KMS-11 (cell line): ENCODE measurements at regions not wholly inside any gene's neighbourhood (a gene's known extent, or its start where the extent isn't known, plus 50 kb on each side); places are given as distances from the start of the nearest gene placed in this dataset.

Source experiments
- H2AFZ ChIP-seq: fragments of 200-600 bp; sonication (generic); 2 replicates; pipeline ENCODE4 v1.6.1; 2016; ENCODE audit warnings: antibody characterized with exemption, mixed run types, low read depth
- H3K27ac ChIP-seq: fragments of 200-600 bp; sonication (generic); 2 replicates; pipeline ENCODE4 v1.6.1; 2016; ENCODE audit warnings: mild to moderate bottlenecking, mixed run types
- H3K27me3 ChIP-seq: fragments of 200-600 bp; sonication (generic); 2 replicates; pipeline ENCODE4 v1.6.1; 2017; ENCODE audit warnings: mild to moderate bottlenecking, low read depth, mixed run types, moderate library complexity; ENCODE audit not compliant: insufficient read depth
- H3K36me3 ChIP-seq: fragments of 200-600 bp; sonication (generic); 2 replicates; pipeline ENCODE4 v1.6.1; 2017; ENCODE audit warnings: mild to moderate bottlenecking, mixed run types; ENCODE audit not compliant: insufficient read depth
- H3K4me1 ChIP-seq: fragments of 200-600 bp; sonication (generic); 2 replicates; pipeline ENCODE4 v1.6.1; 2016; ENCODE audit warnings: mild to moderate bottlenecking, low read depth, mixed run types; ENCODE audit not compliant: poor library complexity, severe bottlenecking
- H3K4me2 ChIP-seq: fragments of 200-600 bp; sonication (generic); 2 replicates; pipeline ENCODE4 v1.7.0; 2016; ENCODE audit warnings: mild to moderate bottlenecking, mixed run types
- H3K4me3 ChIP-seq: fragments of 200-600 bp; sonication (generic); IDR thresholded peaks from 2 replicates; pipeline ENCODE4 v1.6.1; 2017; ENCODE audit warnings: low read depth, low read length, mixed read lengths; ENCODE audit not compliant: insufficient read depth
- H3K79me2 ChIP-seq: fragments of 200-600 bp; sonication (generic); 2 replicates; pipeline ENCODE4 v1.6.1; 2016; ENCODE audit warnings: low read depth, mixed run types; ENCODE audit not compliant: insufficient read depth
- H3K9ac ChIP-seq: fragments of 200-600 bp; sonication (generic); 2 replicates; pipeline ENCODE4 v1.6.1; 2016; ENCODE audit warnings: mild to moderate bottlenecking, mixed run types
- H4K20me1 ChIP-seq: fragments of 200-600 bp; sonication (generic); 2 replicates; pipeline ENCODE4 v1.6.1; 2016; ENCODE audit warnings: mild to moderate bottlenecking, mixed run types; ENCODE audit not compliant: insufficient read depth
- TF ChIP-seq, protein P1 (sequence below): fragments of 200-600 bp; sonication (generic); conservative IDR thresholded peaks from 2 replicates; pipeline ENCODE4 v1.6.1; 2017; ENCODE audit warnings: low read depth, mild to moderate bottlenecking, antibody characterized with exemption, low read length, moderate library complexity, mixed read lengths

GRCh38 chr2:23280401-23280800 is 104.6 kb upstream of the KLHL29 start:
- H3K4me1 ChIP-seq, result no peaks in the 10 kb centered on the region
- no peak overlapping the region for H3K4me2 ChIP-seq
- no peak overlapping the region for H2AFZ ChIP-seq
- TF ChIP-seq, protein P1, sequence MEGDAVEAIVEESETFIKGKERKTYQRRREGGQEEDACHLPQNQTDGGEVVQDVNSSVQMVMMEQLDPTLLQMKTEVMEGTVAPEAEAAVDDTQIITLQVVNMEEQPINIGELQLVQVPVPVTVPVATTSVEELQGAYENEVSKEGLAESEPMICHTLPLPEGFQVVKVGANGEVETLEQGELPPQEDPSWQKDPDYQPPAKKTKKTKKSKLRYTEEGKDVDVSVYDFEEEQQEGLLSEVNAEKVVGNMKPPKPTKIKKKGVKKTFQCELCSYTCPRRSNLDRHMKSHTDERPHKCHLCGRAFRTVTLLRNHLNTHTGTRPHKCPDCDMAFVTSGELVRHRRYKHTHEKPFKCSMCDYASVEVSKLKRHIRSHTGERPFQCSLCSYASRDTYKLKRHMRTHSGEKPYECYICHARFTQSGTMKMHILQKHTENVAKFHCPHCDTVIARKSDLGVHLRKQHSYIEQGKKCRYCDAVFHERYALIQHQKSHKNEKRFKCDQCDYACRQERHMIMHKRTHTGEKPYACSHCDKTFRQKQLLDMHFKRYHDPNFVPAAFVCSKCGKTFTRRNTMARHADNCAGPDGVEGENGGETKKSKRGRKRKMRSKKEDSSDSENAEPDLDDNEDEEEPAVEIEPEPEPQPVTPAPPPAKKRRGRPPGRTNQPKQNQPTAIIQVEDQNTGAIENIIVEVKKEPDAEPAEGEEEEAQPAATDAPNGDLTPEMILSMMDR, result no peak
- H3K27ac ChIP-seq, result no peak overlapping the region
- H3K9ac ChIP-seq, result no peak overlapping the region
- no peaks in the 10 kb centered on the region for H3K27me3 ChIP-seq
- no peaks in the 10 kb centered on the region for H3K79me2 ChIP-seq
- no peak overlapping the region for H3K4me3 ChIP-seq
- no peaks in the 10 kb centered on the region for H4K20me1 ChIP-seq
- H3K36me3 ChIP-seq, result no peaks in the 10 kb centered on the region

DNA sequence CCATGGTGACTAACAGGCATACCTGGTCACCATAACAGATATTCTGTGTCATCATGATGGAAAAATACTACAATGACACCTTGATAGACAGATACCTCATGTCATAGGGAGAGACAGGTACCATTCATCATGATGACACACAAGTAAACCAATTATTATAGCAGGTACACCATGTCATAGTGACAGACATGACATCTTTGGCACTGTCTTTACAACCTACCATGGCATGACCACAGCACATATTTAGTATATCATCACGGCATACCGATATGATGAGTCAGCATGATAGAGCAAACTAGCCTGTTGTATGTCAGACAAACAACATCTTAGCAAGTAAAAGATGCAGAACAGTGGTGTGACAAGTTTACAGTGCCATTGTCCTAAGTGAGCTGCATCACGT is 101.3 kb upstream of the KLHL29 start:
- TF ChIP-seq, protein P1, result no peak
- Histone ChIP-seq H3K27ac (no peak overlapping the region), H4K20me1 (no peaks in the 10 kb centered on the region), H3K4me1 (no peaks in the 10 kb centered on the region), H3K79me2 (no peaks in the 10 kb centered on the region), H2AFZ (no peak overlapping the region), H3K4me2 (no peak overlapping the region), H3K9ac (no peak overlapping the region), H3K27me3 (no peaks in the 10 kb centered on the region), H3K36me3 (no peaks in the 10 kb centered on the region), H3K4me3 (no peak overlapping the region)

- no peak overlapping the region for H3K4me2 ChIP-seq
- H3K9ac ChIP-seq, result no peak overlapping the region
- H3K4me3 ChIP-seq, result no peak overlapping the region
- H4K20me1 ChIP-seq, result no peaks in the 10 kb centered on the region
- no peaks in the 10 kb centered on the region for H3K36me3 ChIP-seq
- H3K4me1 ChIP-seq, result no peaks in the 10 kb centered on the region
- no peak overlapping the region for H2AFZ ChIP-seq
- no peaks in the 10 kb centered on the region for H3K27me3 ChIP-seq
- no peak overlapping the region for H3K27ac ChIP-seq
- H3K79me2 ChIP-seq, result no peaks in the 10 kb centered on the region
- TF ChIP-seq, protein P1, result no peak
Measured at GRCh38 chr2:23285091-23285800, 99.7 kb upstream of the KLHL29 start.

- Histone ChIP-seq H3K79me2 (no peaks in the 10 kb centered on the region), H3K9ac (no peak overlapping the region), H2AFZ (no peak overlapping the region), H3K4me2 (no peak overlapping the region), H3K36me3 (no peaks in the 10 kb centered on the region), H3K4me1 (no peaks in the 10 kb centered on the region), H3K27ac (no peak overlapping the region), H4K20me1 (no peaks in the 10 kb centered on the region), H3K27me3 (no peaks in the 10 kb centered on the region), H3K4me3 (no peak overlapping the region)
- TF ChIP-seq, protein P1, result no peak
Measured at GRCh38 chr2:23286031-23286757, 98.8 kb upstream of the KLHL29 start.
